KMS-11 (cell line): ENCODE measurements at regions not wholly inside any gene's neighbourhood (a gene's known extent, or its start where the extent isn't known, plus 50 kb on each side); places are given as distances from the start of the nearest gene placed in this dataset.

ENCODE experiments used
- H2AFZ ChIP-seq: fragments of 200-600 bp; sonication (generic); 2 replicates; pipeline ENCODE4 v1.6.1; 2016; ENCODE audit warnings: antibody characterized with exemption, mixed run types, low read depth
- H3K27ac ChIP-seq: fragments of 200-600 bp; sonication (generic); 2 replicates; pipeline ENCODE4 v1.6.1; 2016; ENCODE audit warnings: mild to moderate bottlenecking, mixed run types
- H3K27me3 ChIP-seq: fragments of 200-600 bp; sonication (generic); 2 replicates; pipeline ENCODE4 v1.6.1; 2017; ENCODE audit warnings: mild to moderate bottlenecking, low read depth, mixed run types, moderate library complexity; ENCODE audit not compliant: insufficient read depth
- H3K36me3 ChIP-seq: fragments of 200-600 bp; sonication (generic); 2 replicates; pipeline ENCODE4 v1.6.1; 2017; ENCODE audit warnings: mild to moderate bottlenecking, mixed run types; ENCODE audit not compliant: insufficient read depth
- H3K4me1 ChIP-seq: fragments of 200-600 bp; sonication (generic); 2 replicates; pipeline ENCODE4 v1.6.1; 2016; ENCODE audit warnings: mild to moderate bottlenecking, low read depth, mixed run types; ENCODE audit not compliant: poor library complexity, severe bottlenecking
- H3K4me2 ChIP-seq: fragments of 200-600 bp; sonication (generic); 2 replicates; pipeline ENCODE4 v1.7.0; 2016; ENCODE audit warnings: mild to moderate bottlenecking, mixed run types
- H3K4me3 ChIP-seq: fragments of 200-600 bp; sonication (generic); IDR thresholded peaks from 2 replicates; pipeline ENCODE4 v1.6.1; 2017; ENCODE audit warnings: low read depth, low read length, mixed read lengths; ENCODE audit not compliant: insufficient read depth
- H3K79me2 ChIP-seq: fragments of 200-600 bp; sonication (generic); 2 replicates; pipeline ENCODE4 v1.6.1; 2016; ENCODE audit warnings: low read depth, mixed run types; ENCODE audit not compliant: insufficient read depth
- H3K9ac ChIP-seq: fragments of 200-600 bp; sonication (generic); 2 replicates; pipeline ENCODE4 v1.6.1; 2016; ENCODE audit warnings: mild to moderate bottlenecking, mixed run types
- H4K20me1 ChIP-seq: fragments of 200-600 bp; sonication (generic); 2 replicates; pipeline ENCODE4 v1.6.1; 2016; ENCODE audit warnings: mild to moderate bottlenecking, mixed run types; ENCODE audit not compliant: insufficient read depth
- TF ChIP-seq, protein P1 (sequence below): fragments of 200-600 bp; sonication (generic); conservative IDR thresholded peaks from 2 replicates; pipeline ENCODE4 v1.6.1; 2017; ENCODE audit warnings: low read depth, mild to moderate bottlenecking, antibody characterized with exemption, low read length, moderate library complexity, mixed read lengths

DNA sequence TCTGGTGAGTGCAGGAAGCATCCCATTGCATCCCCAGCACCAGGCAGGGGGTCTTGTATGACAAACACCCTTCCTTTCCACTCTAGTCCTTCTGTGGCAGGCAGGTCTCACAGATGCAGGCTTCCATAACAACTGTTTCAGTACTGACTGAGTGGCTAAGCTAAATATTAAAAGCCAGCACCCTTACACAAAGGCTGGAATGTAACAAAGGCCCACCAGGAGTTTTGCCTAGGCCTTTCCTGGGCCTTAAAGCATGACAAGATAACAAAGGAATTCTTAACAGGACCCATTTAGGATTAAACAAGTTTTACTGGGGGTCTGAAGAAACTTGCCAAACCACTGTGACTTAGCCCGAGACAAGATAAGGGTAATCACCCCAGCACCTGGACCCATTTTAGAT, 228.9 kb upstream of the RPL38 start:
- H4K20me1 ChIP-seq, result no peaks in the 10 kb centered on the region
- no peak overlapping the region for H2AFZ ChIP-seq
- H3K27me3 ChIP-seq, result peaks cover 42% of the 10 kb centered on the region
- no peak overlapping the region for H3K4me3 ChIP-seq
- H3K4me1 ChIP-seq, result no peaks in the 10 kb centered on the region
- H3K36me3 ChIP-seq, result no peaks in the 10 kb centered on the region
- no peak overlapping the region for H3K27ac ChIP-seq
- H3K4me2 ChIP-seq, result no peak overlapping the region
- H3K9ac ChIP-seq, result no peak overlapping the region
- TF ChIP-seq, protein P1, sequence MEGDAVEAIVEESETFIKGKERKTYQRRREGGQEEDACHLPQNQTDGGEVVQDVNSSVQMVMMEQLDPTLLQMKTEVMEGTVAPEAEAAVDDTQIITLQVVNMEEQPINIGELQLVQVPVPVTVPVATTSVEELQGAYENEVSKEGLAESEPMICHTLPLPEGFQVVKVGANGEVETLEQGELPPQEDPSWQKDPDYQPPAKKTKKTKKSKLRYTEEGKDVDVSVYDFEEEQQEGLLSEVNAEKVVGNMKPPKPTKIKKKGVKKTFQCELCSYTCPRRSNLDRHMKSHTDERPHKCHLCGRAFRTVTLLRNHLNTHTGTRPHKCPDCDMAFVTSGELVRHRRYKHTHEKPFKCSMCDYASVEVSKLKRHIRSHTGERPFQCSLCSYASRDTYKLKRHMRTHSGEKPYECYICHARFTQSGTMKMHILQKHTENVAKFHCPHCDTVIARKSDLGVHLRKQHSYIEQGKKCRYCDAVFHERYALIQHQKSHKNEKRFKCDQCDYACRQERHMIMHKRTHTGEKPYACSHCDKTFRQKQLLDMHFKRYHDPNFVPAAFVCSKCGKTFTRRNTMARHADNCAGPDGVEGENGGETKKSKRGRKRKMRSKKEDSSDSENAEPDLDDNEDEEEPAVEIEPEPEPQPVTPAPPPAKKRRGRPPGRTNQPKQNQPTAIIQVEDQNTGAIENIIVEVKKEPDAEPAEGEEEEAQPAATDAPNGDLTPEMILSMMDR, result no peak
- H3K79me2 ChIP-seq, result no peaks in the 10 kb centered on the region

DNA sequence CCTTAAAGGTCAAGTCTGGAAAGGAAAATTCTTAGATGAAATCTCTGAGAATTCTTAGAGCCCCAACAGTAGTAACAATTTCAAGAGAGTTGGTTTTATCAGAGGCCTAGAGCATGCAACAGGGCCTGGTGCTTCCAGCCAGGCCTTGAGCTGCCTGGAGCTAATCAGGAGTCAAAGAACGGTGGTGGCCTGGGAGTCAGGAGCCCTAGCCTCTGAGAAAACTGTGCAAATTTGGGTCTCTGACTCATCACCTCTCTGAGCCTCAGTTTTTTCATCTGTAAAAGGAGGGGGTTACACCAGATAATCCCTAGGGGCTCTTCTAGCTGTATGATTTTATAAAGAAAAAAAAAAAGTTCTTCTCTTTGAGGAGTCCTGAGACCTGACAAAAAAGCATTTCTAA, 227.3 kb upstream of the RPL38 start:
- no peak overlapping the region for H3K4me3 ChIP-seq
- TF ChIP-seq, protein P1, result no peak
- H3K4me1 ChIP-seq, result no peaks in the 10 kb centered on the region
- H3K27ac ChIP-seq, result no peak overlapping the region
- no peak overlapping the region for H3K9ac ChIP-seq
- no peak overlapping the region for H2AFZ ChIP-seq
- no peaks in the 10 kb centered on the region for H4K20me1 ChIP-seq
- H3K79me2 ChIP-seq, result no peaks in the 10 kb centered on the region
- H3K27me3 ChIP-seq, result peaks cover 42% of the 10 kb centered on the region
- no peak overlapping the region for H3K4me2 ChIP-seq
- no peaks in the 10 kb centered on the region for H3K36me3 ChIP-seq

GRCh38 chr17:73976676-73977521, 226.6 kb upstream of the RPL38 start:
- Histone ChIP-seq H3K27me3 (peaks cover 38% of the 10 kb centered on the region; the same call in 1 of the 2 replicates), H3K79me2 (no peaks in the 10 kb centered on the region), H4K20me1 (no peaks in the 10 kb centered on the region), H3K4me2 (no peak overlapping the region), H3K4me3 (no peak overlapping the region), H3K36me3 (no peaks in the 10 kb centered on the region), H2AFZ (no peak overlapping the region), H3K27ac (no peak overlapping the region), H3K4me1 (no peaks in the 10 kb centered on the region), H3K9ac (no peak overlapping the region)
- TF ChIP-seq, protein P1, result no peak

DNA sequence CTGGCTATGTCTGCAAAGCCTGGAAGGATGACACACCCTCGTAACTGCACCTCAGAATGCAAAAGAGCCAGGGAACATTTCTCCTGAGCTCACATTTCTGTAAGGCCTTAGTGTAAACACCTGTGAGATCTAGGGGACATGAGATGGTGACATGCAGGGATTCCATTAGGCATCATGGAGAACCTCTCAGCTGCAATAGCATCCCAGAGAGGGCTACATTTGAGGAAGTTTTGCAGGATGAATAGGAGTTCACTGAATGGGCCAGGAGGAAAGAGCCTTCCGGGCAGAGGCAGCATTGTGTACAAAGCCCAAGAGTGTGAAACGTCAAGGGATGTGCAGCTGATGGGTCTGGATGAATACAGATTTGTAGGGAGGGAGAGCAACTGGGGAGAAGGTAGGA, 223.0 kb upstream of the RPL38 start:
- Histone ChIP-seq H3K9ac (no peak overlapping the region), H3K4me1 (no peaks in the 10 kb centered on the region), H3K79me2 (no peaks in the 10 kb centered on the region), H2AFZ (no peak overlapping the region), H3K4me2 (no peak overlapping the region), H3K4me3 (no peak overlapping the region), H4K20me1 (no peaks in the 10 kb centered on the region), H3K36me3 (no peaks in the 10 kb centered on the region), H3K27ac (no peak overlapping the region), H3K27me3 (peaks cover 29% of the 10 kb centered on the region; the same call in 1 of the 2 replicates)
- TF ChIP-seq, protein P1, result no peak
